Karpas-422 (cell line): ENCODE measurements at regions not wholly inside any gene's neighbourhood (a gene's known extent, or its start where the extent isn't known, plus 50 kb on each side); places are given as distances from the start of the nearest gene placed in this dataset.

Experiments used
- DNase-seq: peaks from one replicate; pipeline ENCODE4 v3.0.0-alpha.2; 2015
- H2AFZ ChIP-seq: fragments of 200-600 bp; sonication (generic); 2 replicates; pipeline ENCODE4 v1.6.1; 2014; ENCODE audit warnings: antibody characterized with exemption, low read length, mixed read lengths
- H3K27ac ChIP-seq: fragments of 200-600 bp; sonication (generic); 2 replicates; pipeline ENCODE4 v1.5.1; 2014; ENCODE audit warnings: mild to moderate bottlenecking, low read length, moderate library complexity
- H3K27me3 ChIP-seq: fragments of 200-600 bp; sonication (generic); 2 replicates; pipeline ENCODE4 v1.6.1; 2014; ENCODE audit warnings: low read length, mixed read lengths
- H3K36me3 ChIP-seq: fragments of 200-600 bp; sonication (generic); 2 replicates; pipeline ENCODE4 v1.6.1; 2014; ENCODE audit warnings: low read length, mixed read lengths; ENCODE audit not compliant: insufficient read depth
- H3K4me1 ChIP-seq: fragments of 200-600 bp; sonication (generic); 2 replicates; pipeline ENCODE4 v1.6.1; 2014; ENCODE audit warnings: mild to moderate bottlenecking, low read length, mixed read lengths
- H3K4me2 ChIP-seq: fragments of 200-600 bp; sonication (generic); 2 replicates; pipeline ENCODE4 v1.6.1; 2014; ENCODE audit warnings: low read length, low read depth, mild to moderate bottlenecking; ENCODE audit not compliant: poor library complexity, severe bottlenecking
- H3K4me3 ChIP-seq: fragments of 200-600 bp; sonication (generic); 2 replicates; pipeline ENCODE4 v1.5.1; 2014; ENCODE audit warnings: mild to moderate bottlenecking, antibody characterized with exemption, low read length, mixed read lengths
- H3K79me2 ChIP-seq: fragments of 200-600 bp; sonication (generic); 2 replicates; pipeline ENCODE4 v1.6.1; 2014; ENCODE audit warnings: mild to moderate bottlenecking, low read length, mixed read lengths
- H3K9ac ChIP-seq: fragments of 200-600 bp; sonication (generic); 2 replicates; pipeline ENCODE4 v1.6.0; 2014; ENCODE audit warnings: low read length
- H3K9me2 ChIP-seq: fragments of 200-600 bp; sonication (generic), shearing (Covaris generic); replicated peaks from 2 replicates; pipeline ENCODE4 v1.6.0; 2014; ENCODE audit warnings: mild to moderate bottlenecking, low read length, moderate library complexity; ENCODE audit not compliant: insufficient read depth
- H3K9me3 ChIP-seq: fragments of 300-700, 200-600 bp; sonication (generic); 2 replicates; pipeline ENCODE4 v1.6.1; 2014; ENCODE audit warnings: low read length, mixed read lengths
- H4K20me1 ChIP-seq: fragments of 200-600 bp; sonication (generic); 2 replicates; pipeline ENCODE4 v1.6.1; 2014; ENCODE audit warnings: mild to moderate bottlenecking, antibody characterized with exemption, low read length, low read depth; ENCODE audit not compliant: insufficient read depth

- no peaks in the 10 kb centered on the region for H3K27me3 ChIP-seq
- no peak overlapping the region for H3K4me2 ChIP-seq
These were observed 390.0 kb downstream of the ENC1 start for GRCh38 chr5:74250304-74251102.

GRCh38 chr5:74248576-74248975, 392.0 kb downstream of the ENC1 start:
- Histone ChIP-seq H3K4me1 (no peaks in the 10 kb centered on the region), H3K79me2 (no peaks in the 10 kb centered on the region), H3K27me3 (no peaks in the 10 kb centered on the region), H3K27ac (no peak overlapping the region), H3K9ac (no peak overlapping the region), H3K4me2 (no peak overlapping the region), H2AFZ (no peak overlapping the region), H4K20me1 (no peaks in the 10 kb centered on the region), H3K9me3 (no peaks in the 10 kb centered on the region), H3K36me3 (no peaks in the 10 kb centered on the region), H3K9me2 (no peaks in the 10 kb centered on the region), H3K4me3 (no peak overlapping the region)
- DNase-seq: no peak

More at GRCh38 chr5:74250304-74251102, 390.0 kb downstream of the ENC1 start:
- no peak for DNase-seq
- H3K4me1 ChIP-seq: no peaks in the 10 kb centered on the region
- H3K9me2 ChIP-seq: no peaks in the 10 kb centered on the region
- H2AFZ ChIP-seq: no peak overlapping the region
- no peaks in the 10 kb centered on the region for H3K79me2 ChIP-seq
- H4K20me1 ChIP-seq: no peaks in the 10 kb centered on the region
- H3K27ac ChIP-seq: no peak overlapping the region
- H3K9me3 ChIP-seq: no peaks in the 10 kb centered on the region
- no peak overlapping the region for H3K9ac ChIP-seq
- H3K36me3 ChIP-seq: no peaks in the 10 kb centered on the region
- no peak overlapping the region for H3K4me3 ChIP-seq

- DNase-seq: no peak
- H3K4me1 ChIP-seq: no peaks in the 10 kb centered on the region
- no peak overlapping the region for H3K27ac ChIP-seq
- H3K9me2 ChIP-seq: no peaks in the 10 kb centered on the region
- H3K36me3 ChIP-seq: no peaks in the 10 kb centered on the region
- no peaks in the 10 kb centered on the region for H3K9me3 ChIP-seq
- H4K20me1 ChIP-seq: no peaks in the 10 kb centered on the region
- no peak overlapping the region for H3K4me2 ChIP-seq
- no peaks in the 10 kb centered on the region for H3K79me2 ChIP-seq
- H3K27me3 ChIP-seq: no peaks in the 10 kb centered on the region
- H3K9ac ChIP-seq: no peak overlapping the region
- H2AFZ ChIP-seq: no peak overlapping the region
- no peak overlapping the region for H3K4me3 ChIP-seq
These were observed 396.1 kb downstream of the ENC1 start for GRCh38 chr5:74244406-74244805.

- H3K27me3 ChIP-seq: no peaks in the 10 kb centered on the region
- no peak for DNase-seq
- H3K9me2 ChIP-seq: no peaks in the 10 kb centered on the region
- no peak overlapping the region for H3K4me2 ChIP-seq
- no peaks in the 10 kb centered on the region for H3K4me1 ChIP-seq
- no peak overlapping the region for H3K27ac ChIP-seq
- H3K4me3 ChIP-seq: no peak overlapping the region
- H3K79me2 ChIP-seq: no peaks in the 10 kb centered on the region
- no peak overlapping the region for H3K9ac ChIP-seq
- no peaks in the 10 kb centered on the region for H4K20me1 ChIP-seq
- no peaks in the 10 kb centered on the region for H3K36me3 ChIP-seq
- no peak overlapping the region for H2AFZ ChIP-seq
- no peaks in the 10 kb centered on the region for H3K9me3 ChIP-seq
These were observed 396.9 kb downstream of the ENC1 start for GRCh38 chr5:74243634-74244033.

- H3K9me2 ChIP-seq: no peaks in the 10 kb centered on the region
- no peak overlapping the region for H3K27ac ChIP-seq
- no peak overlapping the region for H3K9ac ChIP-seq
- H4K20me1 ChIP-seq: no peaks in the 10 kb centered on the region
- H3K9me3 ChIP-seq: no peaks in the 10 kb centered on the region
- H3K4me2 ChIP-seq: no peak overlapping the region
- H2AFZ ChIP-seq: no peak overlapping the region
- H3K4me1 ChIP-seq: no peaks in the 10 kb centered on the region
- no peak for DNase-seq
- no peaks in the 10 kb centered on the region for H3K36me3 ChIP-seq
- H3K79me2 ChIP-seq: no peaks in the 10 kb centered on the region
- no peak overlapping the region for H3K4me3 ChIP-seq
- H3K27me3 ChIP-seq: no peaks in the 10 kb centered on the region
These were observed 398.0 kb downstream of the ENC1 start for GRCh38 chr5:74242516-74242915.

GRCh38 chr5:74241751-74242140, 398.8 kb downstream of the ENC1 start:
- H4K20me1 ChIP-seq: no peaks in the 10 kb centered on the region
- H3K27ac ChIP-seq: no peak overlapping the region
- no peaks in the 10 kb centered on the region for H3K27me3 ChIP-seq
- H3K36me3 ChIP-seq: no peaks in the 10 kb centered on the region
- no peak overlapping the region for H3K9ac ChIP-seq
- no peak overlapping the region for H3K4me3 ChIP-seq
- no peaks in the 10 kb centered on the region for H3K79me2 ChIP-seq
- H3K9me3 ChIP-seq: no peaks in the 10 kb centered on the region
- H3K4me1 ChIP-seq: no peaks in the 10 kb centered on the region
- H2AFZ ChIP-seq: no peak overlapping the region
- DNase-seq: no peak
- H3K4me2 ChIP-seq: no peak overlapping the region
- no peaks in the 10 kb centered on the region for H3K9me2 ChIP-seq

- H3K79me2 ChIP-seq: no peaks in the 10 kb centered on the region
- H2AFZ ChIP-seq: no peak overlapping the region
- H3K9me2 ChIP-seq: no peaks in the 10 kb centered on the region
- no peak for DNase-seq
- H3K27me3 ChIP-seq: no peaks in the 10 kb centered on the region
- H3K4me3 ChIP-seq: no peak overlapping the region
- no peak overlapping the region for H3K4me2 ChIP-seq
- no peaks in the 10 kb centered on the region for H3K9me3 ChIP-seq
- H3K27ac ChIP-seq: no peak overlapping the region
- H3K9ac ChIP-seq: no peak overlapping the region
- H3K36me3 ChIP-seq: no peaks in the 10 kb centered on the region
- H4K20me1 ChIP-seq: no peaks in the 10 kb centered on the region
- H3K4me1 ChIP-seq: no peaks in the 10 kb centered on the region
These were observed 399.5 kb downstream of the ENC1 start for GRCh38 chr5:74240783-74241750.

GRCh38 chr5:74239261-74239660, 401.3 kb downstream of the ENC1 start:
- Histone ChIP-seq H3K4me3 (no peak overlapping the region), H3K9me3 (no peaks in the 10 kb centered on the region), H3K27ac (no peak overlapping the region), H3K36me3 (no peaks in the 10 kb centered on the region), H2AFZ (no peak overlapping the region), H3K27me3 (no peaks in the 10 kb centered on the region), H3K4me1 (no peaks in the 10 kb centered on the region), H4K20me1 (no peaks in the 10 kb centered on the region), H3K4me2 (no peak overlapping the region), H3K79me2 (no peaks in the 10 kb centered on the region), H3K9me2 (no peaks in the 10 kb centered on the region), H3K9ac (no peak overlapping the region)
- DNase-seq: no peak
